Ishikawa (cell line): ENCODE measurements at regions not wholly inside any gene's neighbourhood (a gene's known extent, or its start where the extent isn't known, plus 50 kb on each side); places are given as distances from the start of the nearest gene placed in this dataset.

Source experiments
- CEBPB ChIP-seq: IDR thresholded peaks from 2 replicates; pipeline ENCODE4 v1.6.1; 2012
- CREB1 ChIP-seq: IDR thresholded peaks from 2 replicates; pipeline ENCODE4 v1.6.1; 2012; ENCODE audit warnings: low read depth
- EP300 ChIP-seq: IDR thresholded peaks from 2 replicates; pipeline ENCODE4 v1.6.1; 2012; ENCODE audit warnings: borderline replicate concordance
- FOXM1 ChIP-seq: IDR thresholded peaks from 2 replicates; pipeline ENCODE4 v1.6.1; 2012; ENCODE audit warnings: low read depth, borderline replicate concordance
- MAX ChIP-seq: IDR thresholded peaks from 2 replicates; pipeline ENCODE4 v1.6.1; 2012
- REST ChIP-seq: IDR thresholded peaks from 2 replicates; pipeline ENCODE4 v1.6.1; 2012; ENCODE audit warnings: low read depth, mild to moderate bottlenecking
- TAF1 ChIP-seq: IDR thresholded peaks from 2 replicates; pipeline ENCODE4 v1.6.1; 2012; ENCODE audit warnings: low read depth, mild to moderate bottlenecking
- TCF12 ChIP-seq: IDR thresholded peaks from 2 replicates; pipeline ENCODE4 v1.6.1; 2012; ENCODE audit warnings: low read depth
- TEAD4 ChIP-seq: IDR thresholded peaks from 2 replicates; pipeline ENCODE4 v1.6.1; 2012
- USF1 ChIP-seq: IDR thresholded peaks from 2 replicates; pipeline ENCODE4 v1.6.1; 2012
- ZBTB7A ChIP-seq: IDR thresholded peaks from 2 replicates; pipeline ENCODE4 v1.6.1; 2012; ENCODE audit warnings: low read depth

GRCh38 chr5:38148021-38148625 lies 110.2 kb upstream of the EGFLAM start:
- TF ChIP-seq MAX (no peak), FOXM1 (no peak), EP300 (no peak), USF1 (no peak), CEBPB (no peak), ZBTB7A (no peak), TAF1 (no peak), CREB1 (no peak), TCF12 (no peak), TEAD4 (no peak), REST (no peak)
